Chondrocyte (in vitro differentiated cells): ENCODE measurements at regions not wholly inside any gene's neighbourhood (a gene's known extent, or its start where the extent isn't known, plus 50 kb on each side); places are given as distances from the start of the nearest gene placed in this dataset.

ENCODE experiments used
- DNase-seq: peaks from one replicate; pipeline ENCODE4 v3.0.0; 2021; ENCODE audit warnings: mixed read lengths, low spot score
- H3K27ac Mint-ChIP-seq: one replicate; pipeline ENCODE4 v1.8.0; 2021; ENCODE audit warnings: mild to moderate bottlenecking, moderate library complexity, mixed read lengths; ENCODE audit not compliant: unreplicated experiment
- H3K27me3 Mint-ChIP-seq: 2 replicates; pipeline ENCODE4 v1.8.0; 2021; ENCODE audit warnings: low read depth, mixed read lengths
- H3K36me3 Mint-ChIP-seq: 2 replicates; pipeline ENCODE4 v1.8.0; 2021; ENCODE audit warnings: low read depth, mixed read lengths
- H3K4me1 Mint-ChIP-seq: 2 replicates; pipeline ENCODE4 v1.8.0; 2021; ENCODE audit warnings: low read depth, mild to moderate bottlenecking, mixed read lengths
- H3K4me3 Mint-ChIP-seq: one replicate; pipeline ENCODE4 v1.8.0; 2021; ENCODE audit warnings: mild to moderate bottlenecking, moderate library complexity, mixed read lengths; ENCODE audit not compliant: unreplicated experiment
- H3K9me3 Mint-ChIP-seq: 2 replicates; pipeline ENCODE4 v1.8.0; 2021; ENCODE audit warnings: low read depth, mixed read lengths
- TF ChIP-seq, protein P1 (sequence below): fragments of 200-600 bp; sonication (generic); IDR thresholded peaks from 2 replicates; pipeline ENCODE4 v1.5.0; 2021; ENCODE audit warnings: antibody characterized with exemption, mild to moderate bottlenecking, moderate library complexity

GRCh38 chr11:31926106-31926505 lies 115.0 kb upstream of the PAX6 start:
- Mint-ChIP-seq H3K27ac (no peak overlapping the region), H3K9me3 (no peaks in the 10 kb centered on the region), H3K4me1 (peaks cover 7% of the 10 kb centered on the region), H3K4me3 (no peak overlapping the region), H3K27me3 (peaks cover 29% of the 10 kb centered on the region), H3K36me3 (peaks cover 3% of the 10 kb centered on the region)
- TF ChIP-seq, protein P1, sequence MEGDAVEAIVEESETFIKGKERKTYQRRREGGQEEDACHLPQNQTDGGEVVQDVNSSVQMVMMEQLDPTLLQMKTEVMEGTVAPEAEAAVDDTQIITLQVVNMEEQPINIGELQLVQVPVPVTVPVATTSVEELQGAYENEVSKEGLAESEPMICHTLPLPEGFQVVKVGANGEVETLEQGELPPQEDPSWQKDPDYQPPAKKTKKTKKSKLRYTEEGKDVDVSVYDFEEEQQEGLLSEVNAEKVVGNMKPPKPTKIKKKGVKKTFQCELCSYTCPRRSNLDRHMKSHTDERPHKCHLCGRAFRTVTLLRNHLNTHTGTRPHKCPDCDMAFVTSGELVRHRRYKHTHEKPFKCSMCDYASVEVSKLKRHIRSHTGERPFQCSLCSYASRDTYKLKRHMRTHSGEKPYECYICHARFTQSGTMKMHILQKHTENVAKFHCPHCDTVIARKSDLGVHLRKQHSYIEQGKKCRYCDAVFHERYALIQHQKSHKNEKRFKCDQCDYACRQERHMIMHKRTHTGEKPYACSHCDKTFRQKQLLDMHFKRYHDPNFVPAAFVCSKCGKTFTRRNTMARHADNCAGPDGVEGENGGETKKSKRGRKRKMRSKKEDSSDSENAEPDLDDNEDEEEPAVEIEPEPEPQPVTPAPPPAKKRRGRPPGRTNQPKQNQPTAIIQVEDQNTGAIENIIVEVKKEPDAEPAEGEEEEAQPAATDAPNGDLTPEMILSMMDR = no peak
- no peak for DNase-seq

GRCh38 chr11:31922450-31922849 lies 111.3 kb upstream of the PAX6 start:
- no peak overlapping the region for H3K4me3 Mint-ChIP-seq
- H3K36me3 Mint-ChIP-seq = no peaks in the 10 kb centered on the region
- peaks cover 16% of the 10 kb centered on the region for H3K27me3 Mint-ChIP-seq
- TF ChIP-seq, protein P1 = no peak
- no peaks in the 10 kb centered on the region for H3K9me3 Mint-ChIP-seq
- no peak overlapping the region for H3K27ac Mint-ChIP-seq
- no peak for DNase-seq
- H3K4me1 Mint-ChIP-seq = peaks cover 12% of the 10 kb centered on the region

DNA sequence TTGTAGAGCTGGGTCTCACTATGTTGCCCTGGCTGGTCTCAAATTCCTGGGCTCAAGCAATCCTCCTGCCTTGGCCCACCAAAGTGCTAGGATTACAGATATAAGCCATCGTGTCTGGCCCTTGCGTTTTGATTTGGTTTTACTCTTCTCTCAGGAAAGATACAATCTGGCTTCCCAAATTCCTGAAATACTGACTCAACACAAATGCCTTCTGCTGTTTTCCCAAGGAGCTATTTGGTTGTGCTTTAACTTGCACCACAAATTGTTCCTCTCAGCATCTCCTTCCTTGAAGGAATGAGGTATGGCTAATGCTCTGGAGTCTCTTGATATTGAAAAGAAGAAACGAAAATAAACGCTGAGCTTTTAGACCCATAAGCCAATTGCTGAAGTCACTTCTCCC lies 110.0 kb upstream of the PAX6 start:
- TF ChIP-seq, protein P1 = no peak
- Mint-ChIP-seq H3K9me3 (no peaks in the 10 kb centered on the region), H3K36me3 (no peaks in the 10 kb centered on the region), H3K4me3 (no peak overlapping the region), H3K27ac (no peak overlapping the region), H3K4me1 (peaks cover 12% of the 10 kb centered on the region), H3K27me3 (peaks cover 8% of the 10 kb centered on the region)
- no peak for DNase-seq

DNA sequence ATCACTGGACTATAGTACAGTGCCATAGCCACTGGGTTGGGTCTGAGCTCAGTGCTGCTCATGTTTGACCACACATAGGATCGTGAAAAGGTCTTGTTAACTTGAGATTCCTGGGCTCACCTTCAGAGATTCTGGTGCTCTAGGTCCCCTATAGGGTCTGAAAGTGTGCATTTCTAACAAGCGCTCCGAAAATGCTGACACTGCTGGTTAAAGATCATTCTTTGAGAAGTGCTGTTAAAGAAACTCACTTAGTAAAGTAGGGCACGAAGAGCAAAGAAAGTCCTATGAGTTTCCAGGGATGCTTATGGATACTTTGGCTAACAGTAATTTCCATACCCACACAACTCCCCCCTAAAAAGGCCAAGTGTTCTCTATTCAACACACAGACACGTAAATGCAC lies 108.1 kb upstream of the PAX6 start:
- Mint-ChIP-seq H3K4me3 (no peak overlapping the region), H3K27ac (no peak overlapping the region), H3K4me1 (peaks cover 12% of the 10 kb centered on the region), H3K36me3 (no peaks in the 10 kb centered on the region), H3K9me3 (no peaks in the 10 kb centered on the region), H3K27me3 (peaks cover 7% of the 10 kb centered on the region)
- TF ChIP-seq, protein P1 = no peak
- no peak for DNase-seq

- Mint-ChIP-seq H3K4me1 (peaks cover 2% of the 10 kb centered on the region), H3K27ac (no peak overlapping the region), H3K27me3 (peaks cover 15% of the 10 kb centered on the region), H3K4me3 (no peak overlapping the region), H3K9me3 (no peaks in the 10 kb centered on the region), H3K36me3 (no peaks in the 10 kb centered on the region)
- TF ChIP-seq, protein P1 = no peak
- DNase-seq = no peak
These were observed 104.7 kb upstream of the PAX6 start for GRCh38 chr11:31915867-31916266.
